Calu3 (cell line): ENCODE measurements at regions not wholly inside any gene's neighbourhood (a gene's known extent, or its start where the extent isn't known, plus 50 kb on each side); places are given as distances from the start of the nearest gene placed in this dataset.

Source experiments
- BruUV-seq: library from RNA; stranded (reverse); fragments of 400-500 nt; replicated peaks from 2 replicates; lab custom pipeline; 2021; lab: Mats Ljungman, UMichigan
- CTCF ChIA-PET: fragments of 300-600 bp; sonication (Branson Sonifier 250); formaldehyde crosslinking; loops from one replicate; lab custom pipeline; 2022; ENCODE audit warnings: antibody characterized with exemption; lab: Charles Lee
- DNase-seq: peaks from one replicate; pipeline ENCODE4 v3.0.0; 2022
- H3K27ac Mint-ChIP-seq: one replicate; pipeline ENCODE4 v1.8.0; 2022; ENCODE audit warnings: mixed read lengths; ENCODE audit not compliant: unreplicated experiment
- H3K27me3 Mint-ChIP-seq: one replicate; pipeline ENCODE4 v1.8.0; 2022; ENCODE audit warnings: mixed read lengths; ENCODE audit not compliant: unreplicated experiment
- H3K36me3 Mint-ChIP-seq: one replicate; pipeline ENCODE4 v1.8.0; 2022; ENCODE audit warnings: mild to moderate bottlenecking, moderate library complexity, mixed read lengths; ENCODE audit not compliant: insufficient read depth, unreplicated experiment
- H3K4me1 Mint-ChIP-seq: one replicate; pipeline ENCODE4 v1.8.0; 2022; ENCODE audit warnings: mild to moderate bottlenecking, low read depth, mixed read lengths; ENCODE audit not compliant: unreplicated experiment
- H3K4me3 Mint-ChIP-seq: one replicate; pipeline ENCODE4 v1.8.0; 2022; ENCODE audit warnings: mild to moderate bottlenecking, low read depth, moderate library complexity, mixed read lengths; ENCODE audit not compliant: unreplicated experiment
- H3K9me3 Mint-ChIP-seq: one replicate; pipeline ENCODE4 v1.8.0; 2022; ENCODE audit warnings: low read depth, mixed read lengths; ENCODE audit not compliant: unreplicated experiment
- CTCF ChIP-seq: fragments of 200-600 bp; IDR thresholded peaks from one replicate; pipeline ENCODE4 v1.8.0; 2022; ENCODE audit warnings: antibody characterized with exemption; ENCODE audit not compliant: unreplicated experiment
- intact Hi-C: fragments of 100-400 bp; cut with micrococcal nuclease; formaldehyde crosslinking; loops from one replicate; pipeline ENCODE4 v1.10.0; 2022; ENCODE audit not compliant: unreplicated experiment

GRCh38 chr9:28650327-28650726, 1077.0 kb upstream of the C9orf72 start:
- no peaks in the 10 kb centered on the region for H3K4me1 Mint-ChIP-seq

GRCh38 chr9:28651050-28651722, 1077.9 kb upstream of the C9orf72 start:
- Mint-ChIP-seq H3K9me3 (no peaks in the 10 kb centered on the region), H3K27me3 (no peaks in the 10 kb centered on the region), H3K27ac (no peak overlapping the region), H3K4me3 (no peak overlapping the region), H3K4me1 (no peaks in the 10 kb centered on the region), H3K36me3 (no peaks in the 10 kb centered on the region)
- CTCF ChIA-PET = no interaction called here
- intact Hi-C loops = no loop called here
- TF ChIP-seq CTCF = no peak
- no TSS peak for BruUV-seq
- no peak for DNase-seq

More at GRCh38 chr9:28650327-28650726, 1077.0 kb upstream of the C9orf72 start:
- TF ChIP-seq CTCF = no peak
- no peak overlapping the region for H3K4me3 Mint-ChIP-seq
- CTCF ChIA-PET = no interaction called here
- DNase-seq = no peak
- no peaks in the 10 kb centered on the region for H3K27me3 Mint-ChIP-seq
- H3K36me3 Mint-ChIP-seq = no peaks in the 10 kb centered on the region
- no peaks in the 10 kb centered on the region for H3K9me3 Mint-ChIP-seq
- no peak overlapping the region for H3K27ac Mint-ChIP-seq
- no TSS peak for BruUV-seq
- intact Hi-C loops = no loop called here

GRCh38 chr9:28653216-28653615, 1079.9 kb upstream of the C9orf72 start:
- Mint-ChIP-seq H3K27me3 (no peaks in the 10 kb centered on the region), H3K4me3 (no peak overlapping the region), H3K27ac (no peak overlapping the region), H3K36me3 (no peaks in the 10 kb centered on the region), H3K9me3 (no peaks in the 10 kb centered on the region), H3K4me1 (no peaks in the 10 kb centered on the region)
- CTCF ChIA-PET = no interaction called here
- no peak for TF ChIP-seq CTCF
- no TSS peak for BruUV-seq
- intact Hi-C loops = no loop called here
- no peak for DNase-seq

- DNase-seq = no peak
- no TSS peak for BruUV-seq
- H3K4me1 Mint-ChIP-seq = no peaks in the 10 kb centered on the region
- no peaks in the 10 kb centered on the region for H3K36me3 Mint-ChIP-seq
- H3K9me3 Mint-ChIP-seq = no peaks in the 10 kb centered on the region
- H3K27ac Mint-ChIP-seq = no peak overlapping the region
- CTCF ChIA-PET = no interaction called here
- H3K4me3 Mint-ChIP-seq = no peak overlapping the region
- H3K27me3 Mint-ChIP-seq = no peaks in the 10 kb centered on the region
- no peak for TF ChIP-seq CTCF
- intact Hi-C loops = no loop called here
These were observed 1083.4 kb upstream of the C9orf72 start for GRCh38 chr9:28656727-28657126.
